K562 (cell line): ENCODE measurements at regions not wholly inside any gene's neighbourhood (a gene's known extent, or its start where the extent isn't known, plus 50 kb on each side); places are given as distances from the start of the nearest gene placed in this dataset.

ENCODE experiments used
- ARHGAP35 ChIP-seq: fragments of 450-650 bp; IDR thresholded peaks from 2 replicates; pipeline ENCODE4 v1.6.1; 2018; ENCODE audit not compliant: partially characterized antibody
- BRD4 ChIP-seq: fragments of 200-600 bp; sonication (generic); IDR thresholded peaks from 2 replicates; pipeline ENCODE4 v1.6.1; 2017; ENCODE audit warnings: inconsistent platforms
- CEBPB ChIP-seq: fragments of 450-650 bp; IDR thresholded peaks from 2 replicates; pipeline ENCODE4 v1.6.1; 2016; ENCODE audit warnings: missing genetic modification characterization, missing compliant biosample characterization
- DPF2 ChIP-seq: fragments of 450-650 bp; IDR thresholded peaks from 2 replicates; pipeline ENCODE4 v1.6.1; 2016
- ESRRA ChIP-seq: fragments of 450-650 bp; IDR thresholded peaks from 2 replicates; pipeline ENCODE4 v1.6.1; 2014; ENCODE audit warnings: low read depth, mild to moderate bottlenecking, moderate library complexity, borderline replicate concordance
- FOXM1 ChIP-seq, 2 experiments: fragments of 450-650 bp in 1 of 2; sonication (generic) in 1 of 2; formaldehyde crosslinking in 1 of 2; IDR thresholded peaks; 2 replicates each; pipeline versions ENCODE4 v1.6.1 to v1.9.0; 2017 to 2022; ENCODE audit warnings: low read depth in 2 of 2, mild to moderate bottlenecking in 2 of 2, missing genetic modification reagents in 1 of 2, moderate library complexity in 1 of 2
- HCFC1 ChIP-seq: IDR thresholded peaks from 2 replicates; pipeline ENCODE4 v1.6.1; 2012; ENCODE audit warnings: low read depth, low read length, improper control_type of control experiment
- HEY1 ChIP-seq: fragments of 250-450 bp; sonication (Bioruptor Pico); IDR thresholded peaks from 2 replicates; pipeline ENCODE4 v1.5.0; 2020; ENCODE audit warnings: mild to moderate bottlenecking, moderate library complexity, borderline replicate concordance
- PML ChIP-seq: IDR thresholded peaks from 2 replicates; pipeline ENCODE4 v1.6.1; 2012; ENCODE audit warnings: low read length, inconsistent platforms
- SREBF2 ChIP-seq: sonication (generic); formaldehyde crosslinking; IDR thresholded peaks from 2 replicates; pipeline ENCODE4 v1.4.0; 2020; ENCODE audit warnings: mild to moderate bottlenecking, missing genetic modification reagents
- ZNF699 ChIP-seq: fragments of 250-450 bp; sonication (Bioruptor Pico); IDR thresholded peaks from 2 replicates; pipeline ENCODE4 v1.8.0; 2021; ENCODE audit warnings: mild to moderate bottlenecking, moderate library complexity; ENCODE audit not compliant: insufficient replicate concordance
- TF ChIP-seq, protein P1 (sequence below), 3 experiments: IDR thresholded peaks in 2 of 3; conservative IDR thresholded peaks in 1 of 3; 2 replicates each; pipeline ENCODE4 v1.5.1; 2011 to 2012; ENCODE audit warnings: low read length in 3 of 3, mild to moderate bottlenecking in 3 of 3, control low read depth in 2 of 3, improper control_type of control experiment in 1 of 3, inconsistent platforms in 1 of 3, low read depth in 1 of 3, mixed read lengths in 1 of 3, moderate library complexity in 1 of 3; ENCODE audit not compliant: insufficient read depth in 2 of 3
- TF ChIP-seq, protein P2 (sequence below): fragments of 450-650 bp; IDR thresholded peaks from 2 replicates; pipeline ENCODE4 v1.6.1; 2017; ENCODE audit warnings: mild to moderate bottlenecking, moderate library complexity
- TF ChIP-seq, protein P3 (sequence below), 2 experiments: IDR thresholded peaks in 1 of 2; conservative IDR thresholded peaks in 1 of 2; 2 replicates each; pipeline ENCODE4 v1.6.1; 2016; ENCODE audit warnings: low read depth in 2 of 2, mild to moderate bottlenecking in 1 of 2, missing compliant biosample characterization in 1 of 2, missing genetic modification characterization in 1 of 2, moderate library complexity in 1 of 2

DNA sequence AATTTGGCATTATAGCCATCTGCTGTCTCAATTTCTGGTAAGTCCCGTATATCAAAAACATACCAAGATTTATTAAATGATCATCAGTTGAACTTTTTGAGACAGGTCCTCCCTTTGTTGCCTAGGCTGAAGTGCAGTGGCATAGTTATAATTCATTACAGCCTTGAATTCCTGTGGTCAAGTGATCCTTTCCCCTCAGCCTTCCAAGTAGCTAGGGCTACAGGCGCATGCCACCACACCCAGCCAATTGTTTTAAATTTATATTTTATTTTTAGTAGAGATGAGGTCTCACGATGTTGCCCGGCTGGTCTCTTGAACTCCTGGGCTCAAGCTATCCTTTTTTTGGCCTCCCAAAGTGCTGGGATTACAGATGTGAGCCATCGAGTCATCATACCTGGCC is 418.9 kb downstream of the ARHGEF28 start:
- TF ChIP-seq, protein P1, sequence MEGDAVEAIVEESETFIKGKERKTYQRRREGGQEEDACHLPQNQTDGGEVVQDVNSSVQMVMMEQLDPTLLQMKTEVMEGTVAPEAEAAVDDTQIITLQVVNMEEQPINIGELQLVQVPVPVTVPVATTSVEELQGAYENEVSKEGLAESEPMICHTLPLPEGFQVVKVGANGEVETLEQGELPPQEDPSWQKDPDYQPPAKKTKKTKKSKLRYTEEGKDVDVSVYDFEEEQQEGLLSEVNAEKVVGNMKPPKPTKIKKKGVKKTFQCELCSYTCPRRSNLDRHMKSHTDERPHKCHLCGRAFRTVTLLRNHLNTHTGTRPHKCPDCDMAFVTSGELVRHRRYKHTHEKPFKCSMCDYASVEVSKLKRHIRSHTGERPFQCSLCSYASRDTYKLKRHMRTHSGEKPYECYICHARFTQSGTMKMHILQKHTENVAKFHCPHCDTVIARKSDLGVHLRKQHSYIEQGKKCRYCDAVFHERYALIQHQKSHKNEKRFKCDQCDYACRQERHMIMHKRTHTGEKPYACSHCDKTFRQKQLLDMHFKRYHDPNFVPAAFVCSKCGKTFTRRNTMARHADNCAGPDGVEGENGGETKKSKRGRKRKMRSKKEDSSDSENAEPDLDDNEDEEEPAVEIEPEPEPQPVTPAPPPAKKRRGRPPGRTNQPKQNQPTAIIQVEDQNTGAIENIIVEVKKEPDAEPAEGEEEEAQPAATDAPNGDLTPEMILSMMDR (IDR thresholded peaks at IDR 0.05 in 2 of 3, conservative IDR thresholded peaks at IDR 0.05 in 1 of 3; ENCODE audit: insufficient read depth in 2 of 3, low read depth in 1 of 3, low read length in 3 of 3), result no peak
- TF ChIP-seq HCFC1 (no peak), ZNF699 (CRISPR knock-in tag) (no peak), ESRRA (no peak), ARHGAP35 (no peak), DPF2 (no peak), CEBPB (no peak), SREBF2 (CRISPR knock-in tag) (no peak), BRD4 (no peak), HEY1 (CRISPR knock-in tag) (no peak), PML (no peak), FOXM1 (IDR thresholded peaks at IDR 0.05; ENCODE audit: low read depth) (no peak), FOXM1 (CRISPR knock-in tag; IDR thresholded peaks at IDR 0.05; ENCODE audit: low read depth) (no peak)
- TF ChIP-seq, protein P2, sequence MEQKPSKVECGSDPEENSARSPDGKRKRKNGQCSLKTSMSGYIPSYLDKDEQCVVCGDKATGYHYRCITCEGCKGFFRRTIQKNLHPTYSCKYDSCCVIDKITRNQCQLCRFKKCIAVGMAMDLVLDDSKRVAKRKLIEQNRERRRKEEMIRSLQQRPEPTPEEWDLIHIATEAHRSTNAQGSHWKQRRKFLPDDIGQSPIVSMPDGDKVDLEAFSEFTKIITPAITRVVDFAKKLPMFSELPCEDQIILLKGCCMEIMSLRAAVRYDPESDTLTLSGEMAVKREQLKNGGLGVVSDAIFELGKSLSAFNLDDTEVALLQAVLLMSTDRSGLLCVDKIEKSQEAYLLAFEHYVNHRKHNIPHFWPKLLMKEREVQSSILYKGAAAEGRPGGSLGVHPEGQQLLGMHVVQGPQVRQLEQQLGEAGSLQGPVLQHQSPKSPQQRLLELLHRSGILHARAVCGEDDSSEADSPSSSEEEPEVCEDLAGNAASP, result no peak
- TF ChIP-seq, protein P3, sequence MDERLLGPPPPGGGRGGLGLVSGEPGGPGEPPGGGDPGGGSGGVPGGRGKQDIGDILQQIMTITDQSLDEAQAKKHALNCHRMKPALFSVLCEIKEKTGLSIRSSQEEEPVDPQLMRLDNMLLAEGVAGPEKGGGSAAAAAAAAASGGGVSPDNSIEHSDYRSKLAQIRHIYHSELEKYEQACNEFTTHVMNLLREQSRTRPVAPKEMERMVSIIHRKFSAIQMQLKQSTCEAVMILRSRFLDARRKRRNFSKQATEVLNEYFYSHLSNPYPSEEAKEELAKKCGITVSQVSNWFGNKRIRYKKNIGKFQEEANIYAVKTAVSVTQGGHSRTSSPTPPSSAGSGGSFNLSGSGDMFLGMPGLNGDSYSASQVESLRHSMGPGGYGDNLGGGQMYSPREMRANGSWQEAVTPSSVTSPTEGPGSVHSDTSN (CRISPR knock-in tag; IDR thresholded peaks at IDR 0.05; ENCODE audit: low read depth), result no peak
- TF ChIP-seq, protein P3 (tag; conservative IDR thresholded peaks at IDR 0.05; ENCODE audit: low read depth), result no peak
